Right ventricle myocardium inferior (tissue), 1 donor: ENCODE measurements at regions not wholly inside any gene's neighbourhood (a gene's known extent, or its start where the extent isn't known, plus 50 kb on each side); places are given as distances from the start of the nearest gene placed in this dataset.

Source experiments
- ATAC-seq: fragments of 200-7000 bp; cut with Tn5 transposase; one replicate; pipeline ENCODE4 v1.9.1; 2020; ENCODE audit warnings: mild to moderate bottlenecking, moderate library complexity
- DNase-seq: peaks from one replicate; pipeline ENCODE4 v3.0.0; 2021; ENCODE audit errors: missing footprints
- intact Hi-C: fragments of 100-400 bp; cut with DNase I; formaldehyde crosslinking; loops from one replicate; pipeline ENCODE4 v1.11.0; 2022
- donor health status: DM: no; HTN: yes; CAD: no; lungs with severe emphysema.

DNA sequence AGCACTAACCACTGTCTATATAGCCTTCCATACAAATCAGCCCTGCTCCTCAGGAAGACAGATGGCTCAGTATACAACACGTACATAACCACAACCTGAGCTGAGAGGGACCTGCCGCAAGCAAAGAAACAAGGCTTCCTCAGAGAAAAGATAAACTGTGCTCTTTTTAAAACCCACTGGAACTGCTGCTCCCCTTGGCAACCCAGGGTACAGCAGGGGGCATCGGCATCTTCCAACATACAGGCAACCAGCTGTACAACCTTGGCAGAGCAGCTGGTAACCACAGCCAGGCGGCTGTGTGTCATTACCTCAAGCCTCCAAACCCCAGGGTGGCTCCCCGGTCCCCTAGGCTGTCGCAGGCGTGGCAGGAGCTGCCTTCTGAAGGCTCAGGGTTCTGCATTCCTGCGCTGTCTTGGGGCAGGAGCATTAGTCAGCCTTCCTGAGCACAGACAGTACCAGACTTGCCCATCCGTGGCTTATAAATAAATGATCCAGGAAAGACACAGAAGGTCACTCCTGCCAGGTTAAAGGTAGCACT lies 249.5 kb downstream of the ADGRG6 start:
- intact Hi-C loops = no loop called here
- ATAC-seq = no peak
- DNase-seq = no peak

DNA sequence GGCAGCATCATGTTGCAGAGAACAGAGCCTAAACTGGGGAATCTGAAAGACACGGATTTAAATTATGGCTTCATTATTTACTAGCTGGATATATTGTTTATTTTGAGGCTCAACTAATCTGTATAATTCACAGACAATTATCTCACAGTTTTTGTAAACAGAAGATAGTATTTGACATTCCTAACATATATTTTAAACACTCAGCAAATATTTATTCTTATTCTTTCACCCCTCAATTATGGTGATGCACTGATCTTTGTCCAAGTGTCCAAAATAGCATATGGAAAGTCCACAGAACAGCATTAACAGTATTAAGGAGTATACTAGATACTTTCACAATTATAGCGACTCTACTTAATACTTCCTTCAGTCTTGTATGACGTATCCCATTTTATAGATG lies 257.0 kb downstream of the ADGRG6 start:
- no peak for ATAC-seq
- intact Hi-C loops = no loop called here

DNA sequence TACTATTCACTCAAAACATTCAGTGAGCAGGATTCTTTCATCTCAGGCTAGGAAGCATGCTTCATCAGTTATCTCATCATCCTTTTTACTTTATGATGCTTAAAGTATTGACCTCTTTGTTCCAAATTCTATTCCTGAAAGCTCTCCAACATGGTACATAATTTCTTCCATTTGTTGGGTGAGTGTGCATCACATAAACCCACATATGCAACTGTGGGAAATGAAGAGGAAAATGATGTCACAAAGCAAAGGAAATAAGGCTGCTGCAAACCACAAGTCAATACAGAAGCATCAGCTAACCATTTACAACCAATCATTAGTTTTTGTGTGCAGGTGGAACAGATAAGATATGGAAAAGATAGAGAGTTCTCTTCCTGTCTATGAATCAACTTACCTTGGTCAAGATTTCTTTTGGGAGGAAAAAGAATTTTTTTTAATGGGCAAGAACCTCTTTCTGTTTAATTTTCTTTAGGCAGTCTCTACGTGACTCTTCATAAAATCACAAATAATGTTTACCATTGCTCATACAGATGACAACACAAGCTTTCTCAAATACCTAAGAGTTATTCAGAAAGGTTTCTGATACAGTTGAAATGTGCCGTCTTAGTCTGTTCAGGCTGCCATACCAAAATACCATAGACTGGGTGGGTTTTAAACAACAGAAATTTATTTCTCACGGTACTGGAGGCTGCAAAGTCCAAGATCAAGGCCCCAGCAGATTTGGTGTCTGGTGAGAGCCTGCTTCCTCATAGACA lies 259.9 kb downstream of the ADGRG6 start:
- intact Hi-C loops = loop anchor here (10.0 kb wide), 1 partner anchor 863 kb away; no protein-coding TSS in a partner anchor
- no peak for ATAC-seq
- no peak for DNase-seq

More for the DNA sequence above, 257.0 kb downstream of the ADGRG6 start:
- DNase-seq = no peak

DNA sequence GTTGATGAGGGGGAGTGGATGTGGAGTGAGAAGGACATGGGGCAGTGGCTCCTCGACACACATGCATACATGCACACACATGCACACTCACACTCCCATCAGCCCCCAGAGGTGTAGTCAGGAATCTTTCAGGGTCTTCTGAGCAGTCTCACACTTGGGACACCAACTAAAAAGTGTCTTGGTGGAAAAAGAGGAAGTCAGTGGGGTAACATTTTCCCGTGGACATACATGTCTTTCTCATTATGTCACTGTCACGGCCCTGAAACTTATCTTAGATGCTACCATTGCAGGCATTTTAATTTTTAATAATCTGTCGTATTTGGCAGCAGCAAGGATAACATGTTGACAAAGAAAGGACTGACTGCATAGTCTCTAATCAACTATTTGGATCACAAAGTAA lies 261.1 kb downstream of the ADGRG6 start:
- DNase-seq = no peak
- intact Hi-C loops = loop anchor here (10.0 kb wide), 1 partner anchor 862 kb away; no protein-coding TSS in a partner anchor
- no peak for ATAC-seq

DNA sequence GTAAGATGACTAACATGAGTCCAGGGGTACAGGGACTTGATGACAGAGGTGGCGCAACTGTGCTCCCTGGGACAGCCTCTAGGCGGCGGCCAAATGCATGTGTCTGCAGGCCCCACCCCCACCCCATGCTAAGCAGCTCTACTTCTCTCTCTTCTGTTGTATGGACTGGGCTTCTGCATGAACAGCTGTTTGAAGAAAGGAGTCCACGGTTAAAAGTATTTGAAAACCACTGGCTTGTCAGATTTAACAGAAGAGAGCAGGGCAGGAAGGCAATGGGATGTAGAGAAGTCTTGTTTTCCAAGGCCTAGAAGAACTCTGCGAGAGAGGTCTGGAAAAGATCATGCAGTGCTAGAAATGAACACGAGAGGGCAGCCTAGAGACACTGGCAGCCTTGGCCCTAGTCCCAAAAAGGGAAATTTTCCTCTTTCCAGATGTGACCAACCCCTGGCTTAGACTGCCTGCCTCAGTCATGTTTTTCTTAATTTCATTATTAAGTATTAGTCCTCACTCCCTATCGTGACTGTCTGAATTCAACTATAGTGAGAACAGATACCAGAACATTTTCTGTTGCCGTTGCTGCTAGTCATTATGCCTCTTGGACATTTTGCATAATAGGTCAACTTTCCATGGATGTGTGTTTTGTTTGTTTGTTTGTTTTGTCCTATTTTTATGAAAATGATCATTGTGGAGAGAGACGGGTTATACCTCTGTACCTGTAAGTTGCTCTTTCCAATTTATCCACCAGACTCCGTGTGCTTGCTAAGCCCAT lies 265.0 kb downstream of the ADGRG6 start:
- DNase-seq (no peak), ATAC-seq (peak; percentile 54)
- intact Hi-C loops = loop anchor here (10.0 kb wide), 1 partner anchor 858 kb away; no protein-coding TSS in a partner anchor

DNA sequence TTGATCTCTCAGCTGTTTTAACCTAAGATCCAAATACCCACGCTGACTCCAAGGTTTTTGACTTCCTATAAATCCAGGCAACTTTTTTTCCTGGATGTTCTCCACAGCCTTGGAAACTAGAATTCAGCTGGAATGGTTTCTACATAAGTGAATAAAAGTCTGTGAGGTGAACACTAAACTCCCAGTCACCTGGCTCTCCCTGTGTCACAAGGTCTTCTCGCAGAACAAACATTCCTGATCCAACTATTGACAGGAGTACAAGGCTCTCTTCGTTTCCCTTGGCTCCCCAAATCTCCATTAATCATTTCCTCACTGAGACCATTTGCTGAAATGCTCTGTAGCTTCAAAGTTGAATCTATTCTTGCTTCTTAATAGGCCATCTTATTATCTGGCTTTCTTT lies 265.7 kb downstream of the ADGRG6 start:
- DNase-seq = no peak
- ATAC-seq = no peak
- intact Hi-C loops = loop anchor here (10.0 kb wide), 1 partner anchor 857 kb away; no protein-coding TSS in a partner anchor

- intact Hi-C loops = loop anchor here (10.0 kb wide), 1 partner anchor 856 kb away; no protein-coding TSS in a partner anchor
- DNase-seq (no peak), ATAC-seq (no peak)
Observed at GRCh38 chr6:142568857-142569597, 267.2 kb downstream of the ADGRG6 start.

GRCh38 chr6:142569676-142570075 lies 267.9 kb downstream of the ADGRG6 start:
- intact Hi-C loops = loop anchor here (10.0 kb wide), 1 partner anchor 855 kb away; no protein-coding TSS in a partner anchor
- ATAC-seq = no peak
- DNase-seq = no peak

DNA sequence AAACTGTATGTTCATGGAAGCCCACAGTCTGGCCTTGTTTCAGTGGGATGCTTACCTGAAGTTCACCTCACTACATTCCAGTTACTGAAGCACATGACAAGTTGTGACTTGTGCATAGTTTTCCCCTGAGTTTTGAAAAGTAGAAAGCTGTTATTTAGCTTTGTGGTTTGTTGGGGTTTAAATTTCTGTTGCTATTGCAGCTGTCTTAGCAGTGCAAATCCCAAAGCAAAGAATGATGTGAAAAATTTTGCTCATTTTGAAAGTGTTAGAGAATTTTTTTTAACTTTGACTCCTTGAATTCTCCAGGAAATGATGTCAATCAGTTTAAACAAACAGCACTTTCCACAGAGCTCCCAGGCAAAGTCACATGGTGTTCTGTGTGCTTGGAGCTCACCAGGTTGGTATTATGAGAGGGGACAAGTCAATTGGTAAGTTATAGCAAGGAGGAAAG lies 268.4 kb downstream of the ADGRG6 start:
- intact Hi-C loops = no loop called here
- DNase-seq (no peak), ATAC-seq (no peak)

- no peak for DNase-seq
- no peak for ATAC-seq
- intact Hi-C loops = no loop called here
Observed at GRCh38 chr6:142592876-142593275, 291.1 kb downstream of the ADGRG6 start.

GRCh38 chr6:142597836-142598235 lies 296.0 kb downstream of the ADGRG6 start:
- no peak for ATAC-seq
- DNase-seq = no peak
- intact Hi-C loops = no loop called here

DNA sequence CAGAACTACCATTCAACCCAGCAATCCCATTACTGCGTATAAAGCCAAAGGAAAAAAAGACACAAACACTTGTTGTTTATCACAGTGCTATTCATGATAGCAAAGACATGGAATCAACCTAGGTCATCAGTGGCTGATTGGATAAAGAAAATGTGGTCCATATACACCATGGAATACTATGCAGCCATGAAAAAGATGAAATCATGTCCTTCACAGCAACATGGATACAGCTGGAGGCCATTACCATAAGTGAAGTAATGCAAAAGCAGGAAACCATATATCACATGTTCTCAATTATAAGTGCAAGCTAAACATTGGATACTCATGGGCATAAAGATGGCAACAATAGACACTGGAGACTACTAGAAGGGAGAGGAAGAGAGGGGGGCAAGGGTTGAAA lies 299.6 kb downstream of the ADGRG6 start:
- ATAC-seq = no peak
- DNase-seq = no peak
- intact Hi-C loops = no loop called here

DNA sequence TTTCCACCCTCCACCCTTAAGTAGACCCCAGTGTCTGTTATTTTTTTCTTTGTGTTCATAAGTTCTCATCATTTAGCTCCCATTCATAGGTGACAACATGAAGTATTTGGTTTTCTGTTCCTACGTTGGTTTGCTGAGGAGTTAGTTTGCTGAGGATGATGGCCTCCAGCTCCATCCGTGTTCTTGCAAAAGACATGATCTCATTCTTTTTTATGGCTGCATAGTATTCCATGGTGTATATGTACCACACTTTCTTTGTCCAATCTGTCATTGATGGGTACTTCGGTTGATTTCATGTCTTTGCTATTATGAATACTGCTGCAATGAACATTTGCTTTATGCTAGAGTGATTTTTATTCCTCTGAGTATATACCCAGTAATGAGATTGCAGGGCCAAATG lies 301.2 kb downstream of the ADGRG6 start:
- intact Hi-C loops = no loop called here
- DNase-seq (no peak), ATAC-seq (no peak)

DNA sequence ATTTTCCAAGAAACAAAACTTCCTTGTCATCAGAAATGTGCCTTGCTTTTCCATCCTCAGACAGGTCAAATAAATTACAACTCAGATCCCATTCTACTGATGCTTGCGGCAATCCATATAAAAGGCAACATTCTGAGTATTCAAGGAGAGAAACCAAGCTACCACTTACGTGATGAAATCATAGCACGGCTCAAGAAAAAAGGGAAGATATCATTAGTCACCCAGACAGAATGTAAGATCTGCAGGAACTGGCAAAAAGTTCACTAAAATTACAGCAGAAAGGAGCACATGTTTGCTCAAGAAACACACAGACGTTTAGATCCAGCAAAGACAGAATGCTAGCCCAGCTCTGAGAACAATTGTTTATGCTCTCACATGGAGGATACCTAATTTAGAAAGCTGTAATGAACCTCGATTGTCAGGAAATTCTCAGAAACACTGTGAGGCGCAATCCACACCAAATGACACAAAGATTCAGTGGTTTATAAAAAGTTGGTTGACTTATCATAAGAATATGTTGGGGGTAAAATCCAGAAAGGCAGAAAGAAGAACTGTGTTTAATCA lies 304.2 kb downstream of the ADGRG6 start:
- intact Hi-C loops = no loop called here
- ATAC-seq (no peak), DNase-seq (no peak)

DNA sequence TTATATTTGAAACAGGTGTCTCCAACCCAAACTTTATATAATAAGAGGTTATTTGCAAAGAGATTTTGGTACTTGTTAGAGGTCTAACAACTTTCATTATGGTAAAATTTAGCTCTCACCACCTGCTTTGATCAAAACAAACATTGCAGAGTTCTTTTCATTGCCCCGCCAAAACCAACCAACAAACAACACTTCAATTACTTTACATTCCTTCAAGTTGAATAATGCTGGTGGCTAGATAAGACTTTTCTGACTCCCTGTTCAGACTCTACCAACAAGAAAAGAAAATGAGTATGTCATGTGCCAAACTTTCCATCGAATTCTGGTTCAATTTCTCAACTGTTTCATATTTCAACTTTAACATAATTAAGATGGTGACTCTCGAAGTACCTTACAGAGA lies 311.1 kb downstream of the ADGRG6 start:
- ATAC-seq (no peak), DNase-seq (no peak)
- intact Hi-C loops = no loop called here

GRCh38 chr6:142613981-142614380 lies 312.2 kb downstream of the ADGRG6 start:
- intact Hi-C loops = no loop called here
- ATAC-seq (no peak), DNase-seq (no peak)

- intact Hi-C loops = no loop called here
- ATAC-seq (no peak), DNase-seq (no peak)
Observed at GRCh38 chr6:142617158-142617557, 315.4 kb downstream of the ADGRG6 start.

DNA sequence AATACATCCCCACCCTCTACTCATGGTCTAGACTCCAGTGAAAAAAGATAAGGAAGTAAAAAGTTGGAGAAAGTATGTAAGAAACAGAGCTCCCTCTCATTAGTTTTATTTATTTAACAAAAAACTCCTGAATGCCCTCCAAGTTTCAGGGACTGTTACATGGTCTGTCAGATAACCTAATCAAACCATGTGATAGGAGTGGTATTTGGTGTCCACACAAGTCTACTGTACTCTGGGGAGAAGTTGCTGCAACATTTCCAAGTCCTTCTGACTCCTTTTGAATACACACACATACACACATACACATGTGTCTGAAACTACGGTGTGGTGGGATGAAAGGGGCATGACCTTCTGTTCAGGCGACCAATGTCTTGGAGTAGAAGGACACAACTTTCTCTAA lies 320.0 kb downstream of the ADGRG6 start:
- DNase-seq (no peak), ATAC-seq (no peak)
- intact Hi-C loops = no loop called here
